ENCODE measurements at regions not wholly inside any gene's neighbourhood (a gene's known extent, or its start where the extent isn't known, plus 50 kb on each side); places are given as distances from the start of the nearest gene placed in this dataset.

GRCh38 chr10:105797234-105797890 lies 1156.3 kb downstream of the SORCS3 start:
- H3K4me3 ChIP-seq (ENCODE audit: low read depth, low read length), result no peak overlapping the region
- peak; percentile 44; the same call in 1 of the 2 replicates for TF ChIP-seq CTCF (IDR thresholded peaks at IDR 0.05; ENCODE audit: borderline replicate concordance, insufficient read depth, low read depth, low read length)

DNA sequence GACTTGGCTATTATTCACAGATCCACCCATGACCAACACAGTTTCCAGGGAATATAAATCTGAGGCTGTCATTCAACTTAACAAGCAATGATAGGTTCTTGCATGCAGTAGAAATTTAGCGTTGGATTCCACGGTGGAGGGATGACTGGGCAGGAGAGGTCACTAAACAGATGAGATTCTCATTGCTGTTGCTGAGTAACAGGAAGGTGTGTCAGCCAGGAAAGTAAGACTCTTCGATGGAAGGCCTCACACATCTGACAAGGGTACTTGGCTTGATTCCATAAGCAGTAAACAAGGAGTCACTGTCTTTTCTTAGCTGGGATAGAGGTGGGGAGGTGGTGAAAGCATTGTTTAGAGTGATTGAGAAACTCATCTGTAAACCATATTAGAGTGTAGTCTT lies 1152.0 kb downstream of the SORCS3 start:
- TF ChIP-seq CTCF (IDR thresholded peaks at IDR 0.05; ENCODE audit: borderline replicate concordance, insufficient read depth, low read depth, low read length), result no peak
- H3K4me3 ChIP-seq (ENCODE audit: low read depth, low read length), result no peak overlapping the region

DNA sequence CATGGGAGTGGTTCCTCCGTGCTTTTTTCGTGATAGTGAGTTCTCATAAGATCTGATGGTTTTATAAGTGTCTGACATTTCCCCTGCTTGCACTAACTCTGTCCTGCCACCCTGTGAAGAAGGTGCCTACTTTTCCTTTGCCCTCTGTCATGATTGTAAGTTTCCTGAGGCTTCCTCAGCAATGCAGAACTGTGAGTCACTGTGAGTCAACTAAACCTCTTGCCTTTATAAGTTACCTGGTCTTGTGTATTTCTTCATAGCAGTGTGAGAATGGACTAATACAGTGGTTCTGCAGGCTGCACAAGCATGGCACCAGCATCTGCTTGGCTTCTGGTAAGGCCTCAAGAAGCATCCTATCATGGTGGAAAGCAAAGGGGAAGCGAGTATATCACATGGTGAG lies 1144.6 kb downstream of the SORCS3 start:
- no peak for TF ChIP-seq CTCF (IDR thresholded peaks at IDR 0.05; ENCODE audit: borderline replicate concordance, insufficient read depth, low read depth, low read length)
- no peak overlapping the region for H3K4me3 ChIP-seq (ENCODE audit: low read depth, low read length)

- H3K4me3 ChIP-seq (ENCODE audit: low read depth, low read length), result no peak overlapping the region
- TF ChIP-seq CTCF (IDR thresholded peaks at IDR 0.05; ENCODE audit: borderline replicate concordance, insufficient read depth, low read depth, low read length), result no peak
Observed at GRCh38 chr10:105783936-105784483, 1142.9 kb downstream of the SORCS3 start.

- H3K4me3 ChIP-seq (ENCODE audit: low read depth, low read length), result no peak overlapping the region
- no peak for TF ChIP-seq CTCF (IDR thresholded peaks at IDR 0.05; ENCODE audit: borderline replicate concordance, insufficient read depth, low read depth, low read length)
Observed at GRCh38 chr10:105774881-105775280, 1133.8 kb downstream of the SORCS3 start.

DNA sequence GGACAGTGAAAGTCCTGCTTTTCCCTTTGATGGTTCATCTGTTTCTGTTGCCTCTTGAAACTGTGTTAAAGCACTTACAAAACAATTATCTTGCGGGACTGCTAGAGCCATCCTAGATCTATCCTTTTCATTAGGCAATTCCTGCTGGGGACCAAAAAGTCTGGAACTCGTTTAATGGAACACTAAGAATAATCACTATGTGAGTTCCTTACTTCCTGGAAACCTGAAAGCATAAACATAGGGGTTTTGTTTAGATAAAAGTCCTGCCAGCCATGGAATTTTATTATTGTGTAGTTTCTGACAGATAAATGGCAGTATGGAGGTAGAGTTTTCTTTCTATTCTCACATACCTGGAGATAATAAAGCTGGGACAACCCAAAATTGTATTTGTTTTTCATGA lies 1133.3 kb downstream of the SORCS3 start:
- no peak for TF ChIP-seq CTCF (IDR thresholded peaks at IDR 0.05; ENCODE audit: borderline replicate concordance, insufficient read depth, low read depth, low read length)
- H3K4me3 ChIP-seq (ENCODE audit: low read depth, low read length), result no peak overlapping the region

DNA sequence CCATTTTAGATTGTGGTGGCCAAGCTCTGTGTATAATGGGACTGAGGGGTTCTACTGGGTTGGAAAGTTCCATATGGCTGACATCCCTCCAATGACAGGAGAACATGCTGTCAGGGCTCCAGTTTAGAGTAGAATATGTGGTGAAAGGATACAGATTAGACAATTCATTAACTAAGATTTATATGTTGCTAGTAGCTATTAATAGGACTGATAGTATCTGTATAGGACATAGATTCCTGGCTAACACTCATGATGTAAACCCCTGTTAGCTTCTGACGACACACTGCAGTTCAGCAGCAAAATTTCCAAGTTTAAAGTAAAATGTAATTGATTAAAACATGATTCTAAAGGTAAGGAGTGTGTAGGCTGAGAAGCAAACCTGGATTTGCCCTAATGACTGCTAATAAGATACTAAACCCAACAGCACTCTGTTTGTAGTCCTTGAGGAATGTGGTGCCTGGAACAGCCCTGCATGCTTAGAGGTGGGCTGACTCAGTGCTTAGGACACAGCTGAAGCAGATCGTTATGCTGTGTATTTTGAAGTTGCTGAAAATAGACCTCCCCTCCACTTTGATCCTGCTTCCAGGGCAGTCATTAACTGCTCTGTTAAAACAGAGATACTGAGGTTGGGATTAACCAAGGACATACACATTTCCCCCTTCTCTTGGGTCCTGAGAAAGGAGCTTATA lies 1129.6 kb downstream of the SORCS3 start:
- no peak overlapping the region for H3K4me3 ChIP-seq (ENCODE audit: low read depth, low read length)
- no peak for TF ChIP-seq CTCF (IDR thresholded peaks at IDR 0.05; ENCODE audit: borderline replicate concordance, insufficient read depth, low read depth, low read length)

All from GM12875 (cell line).